ENCODE measurements at regions not wholly inside any gene's neighbourhood (a gene's known extent, or its start where the extent isn't known, plus 50 kb on each side); places are given as distances from the start of the nearest gene placed in this dataset.
"Not testable (repeated sequence)": the region's sequence is repeated elsewhere in the genome, so short reads cannot be mapped to it uniquely, and the experiment has no call there.

DNA sequence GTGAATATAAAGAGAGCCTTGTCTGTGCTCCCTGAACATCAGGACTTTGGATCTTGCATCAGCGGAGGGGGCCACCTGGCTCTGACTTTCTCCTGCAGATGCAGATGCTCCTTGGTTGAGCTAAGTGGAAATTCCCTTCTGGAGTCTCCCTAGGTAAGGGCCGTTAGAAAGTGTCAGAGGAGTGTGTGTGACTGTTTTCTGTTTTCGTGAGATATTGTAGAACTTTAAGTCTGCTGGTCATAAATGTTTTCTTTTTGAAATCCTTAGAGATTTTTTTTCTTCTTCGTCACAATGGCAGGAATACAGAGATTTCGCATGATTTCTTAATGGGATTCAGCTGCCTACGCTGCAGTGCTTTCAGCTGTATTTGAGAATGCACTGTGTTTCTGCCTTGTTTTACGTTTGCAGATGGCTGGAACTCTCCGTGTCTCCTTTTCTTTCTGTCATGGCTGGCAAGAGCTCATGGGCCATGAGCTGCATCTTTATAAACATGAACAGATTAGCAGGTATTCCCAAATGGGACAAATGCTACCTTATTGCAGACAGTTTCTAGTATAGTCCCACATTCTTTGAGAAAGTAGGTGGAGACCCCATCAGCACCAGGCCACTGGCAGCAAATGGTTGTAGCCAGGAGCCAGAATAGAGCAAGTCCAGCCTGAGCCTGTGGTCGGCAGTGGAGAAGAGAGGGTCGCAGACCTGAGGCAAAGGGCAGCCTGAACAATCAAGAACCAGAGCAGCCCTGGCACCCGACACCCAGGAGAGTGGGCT lies 76.2 kb upstream of the FRMD6 start:
- peak in 1 of 58 donors; percentile 5 for DNase-seq

DNA sequence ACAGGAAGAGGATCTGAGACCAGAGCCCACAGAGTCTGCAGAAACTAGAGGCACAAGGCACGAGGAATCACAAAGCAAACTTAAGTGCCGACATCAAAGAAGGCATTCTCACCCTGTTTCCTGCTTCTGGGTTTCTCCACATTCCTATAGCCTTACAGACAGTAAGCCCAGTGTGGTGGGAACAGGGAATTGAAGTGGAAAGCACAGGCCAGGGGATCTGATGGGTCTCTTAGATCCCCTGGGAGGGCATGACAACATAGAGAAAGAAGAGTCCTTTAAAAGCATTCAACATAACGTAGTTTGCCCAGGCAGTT lies 75.6 kb upstream of the FRMD6 start:
- no peak for DNase-seq

DNA sequence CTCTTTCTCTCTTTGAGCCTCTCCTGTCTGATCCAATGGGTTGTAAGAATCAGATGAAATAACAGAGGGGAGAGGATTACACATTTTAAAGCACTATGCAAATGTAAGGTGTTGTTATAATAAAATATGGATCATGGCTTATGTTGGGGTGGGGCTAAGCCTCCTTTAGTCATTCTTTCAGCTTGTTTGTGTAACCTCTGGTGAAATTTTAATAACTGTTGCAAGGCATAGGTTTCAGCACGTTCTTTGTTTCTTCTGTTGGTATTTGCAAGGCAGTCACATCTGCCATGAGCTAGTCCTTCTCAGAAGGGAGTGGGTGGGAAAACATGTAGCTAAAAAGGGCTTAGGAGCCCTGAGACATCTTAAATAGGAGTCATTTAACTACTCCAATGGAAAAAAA lies 74.8 kb upstream of the FRMD6 start:
- DNase-seq = peak in 2 of 58 donors; percentile 33 to 40

DNA sequence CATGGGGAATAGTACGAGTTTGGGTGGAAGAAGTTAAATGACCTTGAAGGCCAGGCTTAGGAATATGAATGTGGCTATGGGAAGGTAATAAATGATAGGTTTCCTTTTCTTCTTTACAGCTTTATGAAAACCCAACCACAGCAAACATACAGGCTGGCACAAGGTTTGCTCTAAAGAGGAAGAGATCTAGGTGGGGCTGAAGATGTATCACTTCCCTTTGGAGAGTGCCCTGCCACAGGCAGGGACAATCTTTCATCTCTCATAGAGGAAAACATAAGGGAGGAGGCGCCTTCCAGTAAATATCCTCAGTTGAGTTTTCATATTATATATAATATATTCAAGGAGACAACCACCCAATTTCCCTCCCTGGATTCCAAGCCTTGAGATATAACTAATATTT lies 72.9 kb upstream of the FRMD6 start:
- DNase-seq = no peak

DNA sequence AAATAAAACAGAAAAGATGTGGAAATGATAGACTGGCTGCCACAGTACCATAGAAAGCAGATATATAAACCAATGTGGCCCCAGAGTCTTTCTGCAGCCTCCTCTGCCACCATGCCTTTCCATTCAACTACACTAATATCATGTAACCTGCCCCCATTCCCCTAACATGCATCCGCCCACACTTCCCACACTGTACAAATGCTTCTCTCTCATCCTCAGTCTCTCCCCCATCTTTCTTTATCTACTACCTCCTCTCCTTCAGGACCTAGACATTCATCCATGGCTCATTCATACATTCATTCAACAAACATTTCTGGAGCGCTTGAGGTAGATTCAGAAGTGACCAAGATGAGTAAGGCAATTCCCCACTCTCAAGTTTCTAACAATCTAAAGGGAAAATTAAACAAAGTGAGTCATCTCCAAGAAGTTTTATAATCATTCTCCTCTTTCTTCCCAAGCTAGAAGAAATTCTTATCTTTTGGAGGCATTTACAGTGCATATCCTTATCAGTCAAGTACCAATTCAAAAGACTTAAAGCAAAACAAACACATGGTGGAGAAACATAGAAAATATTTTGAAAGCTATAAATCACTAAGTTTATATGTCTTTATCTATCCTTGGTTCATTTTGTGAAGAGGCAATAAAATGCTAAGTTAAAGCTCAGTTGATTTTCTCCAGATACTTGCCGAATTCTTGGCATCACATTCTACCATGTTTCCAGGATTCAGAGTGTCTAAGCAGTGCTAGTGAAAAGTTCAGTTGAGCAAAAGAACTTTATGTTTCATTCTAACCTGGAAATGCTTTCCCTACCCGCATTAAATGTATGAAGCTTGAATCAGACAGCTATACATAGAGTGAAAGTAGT lies 70.5 kb upstream of the FRMD6 start:
- DNase-seq = no peak

DNA sequence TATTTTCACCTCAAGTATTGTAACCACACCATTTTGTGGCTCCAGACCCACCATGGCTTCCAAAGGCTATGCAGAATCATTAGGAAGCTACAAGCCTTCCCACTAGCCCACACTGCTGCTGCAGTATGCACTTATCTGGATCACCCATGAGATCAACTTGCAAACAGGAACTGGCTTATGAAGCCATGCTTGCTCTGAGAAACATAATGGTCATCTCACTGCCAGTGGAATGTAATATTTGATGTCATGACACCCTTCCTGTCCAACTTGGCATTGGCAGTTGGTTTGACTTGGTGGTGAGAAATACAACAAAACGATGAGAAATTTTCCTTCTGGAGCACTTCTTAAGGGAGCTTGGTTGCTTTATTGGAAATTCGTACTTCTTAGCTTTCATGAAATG lies 69.3 kb upstream of the FRMD6 start:
- DNase-seq = no peak

DNA sequence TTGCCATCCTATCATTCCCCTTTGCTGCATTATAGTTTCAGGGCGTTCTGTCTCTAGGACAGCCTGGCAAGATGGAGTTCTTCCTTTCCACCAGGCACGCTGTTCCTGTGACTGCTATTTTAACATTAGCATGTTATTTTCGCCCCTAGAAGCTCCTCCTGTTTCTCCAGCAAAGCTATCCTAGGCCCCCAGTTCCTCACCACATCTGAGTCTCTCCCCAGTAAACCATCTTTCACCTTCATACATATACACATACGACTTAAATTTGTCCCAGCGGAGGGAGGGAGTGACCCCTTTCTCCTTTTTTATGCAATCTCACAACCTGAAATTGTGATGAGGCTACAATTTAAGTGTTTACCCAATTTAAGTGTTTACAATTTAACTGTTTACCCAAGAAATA lies 66.7 kb upstream of the FRMD6 start:
- no peak for DNase-seq

DNA sequence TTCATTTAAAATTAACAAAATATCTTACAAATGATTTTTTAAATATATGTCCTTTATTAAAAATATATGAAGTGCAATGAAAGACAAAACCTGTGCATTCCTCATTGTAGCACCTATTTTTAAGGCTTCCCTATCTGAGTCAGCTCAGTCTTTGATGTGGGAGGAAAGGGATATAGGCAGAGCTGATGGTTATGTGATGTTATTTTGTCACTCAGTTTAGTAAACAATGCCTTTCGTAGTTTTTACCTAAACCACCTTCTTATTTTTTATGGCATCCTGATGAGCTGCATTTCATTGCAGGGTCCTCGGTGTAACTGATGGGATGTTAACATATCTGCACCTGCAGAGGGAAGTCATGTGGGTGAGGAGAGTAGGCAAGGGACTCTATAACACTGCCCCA lies 58.9 kb upstream of the FRMD6 start:
- no peak for DNase-seq

DNA sequence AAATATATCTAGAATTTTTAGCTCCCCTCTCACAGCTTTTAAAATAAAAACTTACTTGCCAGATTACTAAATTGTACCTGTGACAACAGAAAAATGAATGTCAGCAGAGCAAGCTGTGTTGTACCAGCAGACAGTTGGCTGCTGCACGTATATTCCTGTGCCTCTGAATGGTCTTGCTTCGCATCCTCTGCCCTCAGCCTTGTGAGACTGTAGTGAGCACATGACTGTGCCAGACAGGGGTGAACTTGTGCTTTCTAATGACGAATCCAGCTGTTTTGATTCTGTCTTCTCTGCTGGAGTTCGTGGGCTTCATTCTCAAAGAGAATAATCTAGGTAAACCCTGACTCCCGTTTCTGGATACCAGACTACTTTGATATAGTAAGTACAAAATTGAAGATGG lies 58.3 kb upstream of the FRMD6 start:
- no peak for DNase-seq

DNA sequence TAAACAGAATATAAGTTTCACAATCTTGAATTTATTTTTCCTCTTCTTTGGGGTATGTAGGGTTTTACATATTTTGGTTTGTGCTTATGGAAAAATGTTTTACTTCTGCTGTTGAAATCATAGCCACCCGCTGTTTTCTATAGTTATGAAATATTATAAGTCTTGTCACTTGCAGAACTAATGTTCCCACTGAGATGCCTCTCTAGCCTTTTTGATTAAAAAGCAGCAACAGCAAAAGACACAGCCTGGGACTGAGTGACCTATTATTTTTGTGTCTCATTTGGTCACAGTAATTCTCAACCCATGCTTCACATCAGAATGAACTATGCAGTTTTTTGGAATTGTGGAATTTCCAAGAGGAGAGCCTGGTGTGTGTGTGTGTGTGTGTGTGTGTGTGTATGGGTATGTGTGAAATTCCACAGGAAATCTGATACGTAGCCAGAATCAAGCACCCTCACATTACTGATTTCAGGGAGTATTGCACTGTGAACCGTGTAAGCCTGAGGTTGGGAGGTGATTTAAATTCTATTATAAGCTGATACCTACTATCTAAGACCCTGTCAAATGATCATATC lies 55.7 kb upstream of the FRMD6 start:
- DNase-seq = no peak

DNA sequence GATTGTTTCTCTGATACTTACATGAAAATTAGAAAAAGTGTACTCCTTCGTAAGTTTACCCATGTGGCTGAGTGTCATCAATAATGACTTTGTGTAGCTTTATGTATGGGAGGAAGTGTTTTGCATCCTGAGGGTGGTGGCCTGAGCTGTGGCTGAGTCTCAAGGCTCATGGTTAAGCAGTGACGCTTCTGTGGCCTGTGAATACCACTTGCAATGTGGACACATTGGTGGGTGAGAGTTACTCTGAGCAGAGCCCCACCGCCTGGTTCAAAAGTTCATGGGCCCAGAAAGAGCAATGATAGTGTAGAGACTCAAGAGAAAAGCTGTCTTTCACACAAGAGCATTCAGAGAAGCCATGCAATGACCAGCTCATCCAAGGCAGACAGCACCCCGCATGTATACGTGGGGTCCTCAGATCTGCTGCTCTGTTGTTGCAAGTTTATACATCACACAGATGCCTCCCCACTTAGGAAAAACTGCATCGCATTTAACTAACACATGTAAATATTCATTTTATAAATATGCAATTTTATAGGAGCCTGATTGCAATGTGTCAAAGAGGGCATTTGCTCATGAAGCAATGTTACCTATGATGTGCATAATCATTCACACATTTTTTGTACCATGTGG lies 55.1 kb upstream of the FRMD6 start:
- no peak for DNase-seq

DNA sequence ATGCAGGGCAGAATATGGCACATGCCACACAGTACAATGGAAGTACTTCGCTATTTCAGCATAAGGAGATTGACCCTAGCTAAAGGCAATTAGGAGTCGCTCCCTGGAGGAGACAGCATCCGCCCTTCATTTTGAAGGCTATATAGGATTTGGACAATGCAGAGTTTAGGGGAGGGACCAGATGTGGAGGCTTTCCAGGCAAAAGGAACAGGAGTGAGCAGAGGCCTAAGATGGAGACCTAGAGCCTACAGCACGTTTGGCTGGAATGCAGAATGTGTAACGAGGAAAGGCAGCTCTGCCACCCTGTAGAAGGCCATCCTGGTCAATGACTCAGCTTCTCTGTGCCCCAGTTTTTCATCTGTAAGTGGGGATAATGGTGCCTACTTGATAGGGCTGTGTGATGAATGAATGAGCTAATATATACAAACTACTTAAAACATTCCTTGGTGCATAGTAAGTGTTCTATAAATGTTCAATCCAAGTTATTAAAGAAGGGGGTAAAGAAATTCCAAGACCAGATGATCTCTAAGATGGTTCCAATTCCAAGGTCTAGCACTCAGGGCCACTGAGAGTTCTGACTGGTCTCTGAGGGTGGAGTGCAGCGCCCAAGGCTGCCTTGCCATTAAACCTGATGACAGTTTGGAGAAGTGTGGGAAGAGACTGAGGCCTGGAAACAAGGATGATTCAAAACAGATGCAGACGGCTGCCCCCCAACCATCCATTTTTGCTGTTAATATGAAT lies 54.3 kb upstream of the FRMD6 start:
- no peak for DNase-seq

DNA sequence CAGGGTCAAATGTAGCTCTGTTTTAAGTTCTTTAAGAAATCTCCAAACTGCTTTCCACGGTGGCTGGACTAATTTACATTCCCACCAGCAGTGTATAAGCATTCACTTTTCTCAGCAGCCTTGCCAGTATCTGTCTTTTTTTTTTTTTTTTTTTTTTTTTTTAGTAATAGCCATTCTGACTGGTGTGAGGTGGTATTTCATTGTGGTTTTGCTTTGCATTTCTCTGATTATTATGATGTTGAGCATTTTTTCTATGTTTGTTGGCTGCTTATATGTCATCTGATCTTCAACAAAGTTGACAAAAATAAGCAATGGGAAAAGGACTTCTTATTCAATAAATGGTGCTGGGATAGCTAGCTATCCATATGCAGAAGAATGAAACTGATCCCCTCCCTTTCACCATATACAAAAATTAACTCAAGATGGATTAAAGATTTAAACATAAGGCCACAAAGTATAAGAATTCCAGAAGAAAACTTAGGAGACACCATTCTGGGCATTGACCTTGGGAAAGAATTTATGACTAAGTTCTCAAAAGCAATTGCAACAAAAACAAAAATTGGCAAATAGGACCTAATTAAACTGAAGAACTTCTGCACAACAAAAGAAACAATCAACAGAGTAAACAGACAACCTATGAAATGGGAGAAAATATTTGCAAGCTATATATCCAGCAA lies 52.6 kb upstream of the FRMD6 start:
- DNase-seq = not testable (repeated sequence)

DNA sequence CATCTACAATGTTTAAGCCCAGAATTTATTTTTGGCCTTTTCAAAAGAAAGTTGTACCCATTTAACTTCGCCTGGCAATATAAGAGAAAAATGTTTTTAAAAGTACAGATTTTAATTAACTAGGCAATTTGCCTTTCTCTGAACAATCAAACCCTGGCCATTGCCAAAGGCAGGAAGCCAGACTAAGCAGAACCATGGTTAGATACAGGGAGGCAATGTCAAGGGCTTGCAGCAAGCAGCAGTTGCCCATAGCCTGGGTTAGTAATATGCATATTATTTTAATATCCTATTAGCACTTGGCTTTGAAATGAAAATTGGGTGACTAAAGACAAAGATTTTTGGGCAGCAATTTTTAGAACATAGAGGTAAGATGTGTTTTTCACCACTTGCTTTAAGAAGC lies 51.1 kb upstream of the FRMD6 start:
- DNase-seq = peak in 2 of 58 donors; percentile 7
